NCI-H128 (cell line): ENCODE measurements at regions not wholly inside any gene's neighbourhood (a gene's known extent, or its start where the extent isn't known, plus 50 kb on each side); places are given as distances from the start of the nearest gene placed in this dataset.
"Not testable (repeated sequence)": the region's sequence is repeated elsewhere in the genome, so short reads cannot be mapped to it uniquely, and the experiment has no call there.

Experiments used
- DNase-seq: peaks from one replicate; lab custom pipeline; 2025; ENCODE audit not compliant: unreplicated experiment; lab: John Stamatoyannopoulos, UW

GRCh38 chr11:129695571-129696308, 119.9 kb upstream of the TMEM45B start:
- DNase-seq: peak; percentile 16

GRCh38 chr11:129696309-129696989, 119.2 kb upstream of the TMEM45B start:
- DNase-seq: no peak

- no peak for DNase-seq
Observed at GRCh38 chr11:129698212-129698611, 117.4 kb upstream of the TMEM45B start.

GRCh38 chr11:129699711-129700304, 115.8 kb upstream of the TMEM45B start:
- DNase-seq: no peak

- no peak for DNase-seq
Observed at GRCh38 chr11:129700701-129701100, 114.9 kb upstream of the TMEM45B start.

GRCh38 chr11:129701706-129702105, 113.9 kb upstream of the TMEM45B start:
- DNase-seq: no peak

GRCh38 chr11:129702410-129703398, 112.9 kb upstream of the TMEM45B start:
- no peak for DNase-seq

- DNase-seq: no peak
Observed at GRCh38 chr11:129703846-129704245, 111.8 kb upstream of the TMEM45B start.

- no peak for DNase-seq
Observed at GRCh38 chr11:129704831-129705230, 110.8 kb upstream of the TMEM45B start.

- DNase-seq: no peak
Observed at GRCh38 chr11:129705341-129705740, 110.3 kb upstream of the TMEM45B start.

GRCh38 chr11:129705933-129706332, 109.7 kb upstream of the TMEM45B start:
- DNase-seq: no peak

- DNase-seq: no peak
Observed at GRCh38 chr11:129709801-129710398, 105.7 kb upstream of the TMEM45B start.

- no peak for DNase-seq
Observed at GRCh38 chr11:129710423-129710822, 105.2 kb upstream of the TMEM45B start.

- DNase-seq: no peak
Observed at GRCh38 chr11:129711760-129712159, 103.9 kb upstream of the TMEM45B start.

GRCh38 chr11:129712486-129713240, 103.0 kb upstream of the TMEM45B start:
- not testable (repeated sequence) for DNase-seq

- no peak for DNase-seq
Observed at GRCh38 chr11:129719037-129719436, 96.6 kb upstream of the TMEM45B start.

- DNase-seq: no peak
Observed at GRCh38 chr11:129720156-129720555, 95.5 kb upstream of the TMEM45B start.

GRCh38 chr11:129720994-129721393, 94.7 kb upstream of the TMEM45B start:
- DNase-seq: no peak

- no peak for DNase-seq
Observed at GRCh38 chr11:129721685-129722084, 94.0 kb upstream of the TMEM45B start.

GRCh38 chr11:129722529-129722928, 93.1 kb upstream of the TMEM45B start:
- no peak for DNase-seq
